GM12878 (cell line): ENCODE measurements at regions not wholly inside any gene's neighbourhood (a gene's known extent, or its start where the extent isn't known, plus 50 kb on each side); places are given as distances from the start of the nearest gene placed in this dataset.

Experiments used
- ATAC-seq: fragments of 200-7000 bp; cut with Tn5 transposase; 3 replicates; pipeline ENCODE4 v1.9.1; 2020; ENCODE audit warnings: mild to moderate bottlenecking, moderate library complexity
- BruUV-seq: library from RNA; stranded (reverse); fragments of 400-500 nt; replicated peaks from 2 replicates; lab custom pipeline; 2021; lab: Mats Ljungman, UMichigan
- CTCF ChIA-PET: fragments of 300-600 bp; sonication (Branson Sonifier 250); formaldehyde crosslinking; extraction: SDS; loops from one replicate; lab custom pipeline; 2021; ENCODE audit warnings: inconsistent platforms; lab: Yijun Ruan, JAX
- POLR2A ChIA-PET: fragments of 350-600 bp; formaldehyde crosslinking; extraction: SDS; loops from one replicate; lab custom pipeline; 2021; ENCODE audit warnings: inconsistent platforms; lab: Charles Lee
- RAD21 ChIA-PET: fragments of 300-600 bp; sonication (Branson Sonifier 250); formaldehyde crosslinking; loops from one replicate; lab custom pipeline; 2023; ENCODE audit warnings: antibody characterized with exemption; ENCODE audit not compliant: unreplicated experiment; lab: Charles Lee
- SMC1A ChIA-PET: fragments of 300-600 bp; sonication (Branson Sonifier 250); formaldehyde crosslinking; loops from one replicate; lab custom pipeline; 2023; ENCODE audit not compliant: unreplicated experiment, uncharacterized antibody; lab: Charles Lee
- DNase-seq: peaks from one replicate; pipeline ENCODE4 v3.0.0-alpha.2; 2011; ENCODE audit warnings: low read depth, low spot score
- FAIRE-seq: peaks from 3 replicates; lab custom pipeline; 2011; peaks lifted over from hg19 to GRCh38; lab: Jason Lieb, UNC
- H2AFZ ChIP-seq: 2 replicates; pipeline ENCODE4 v1.6.0; 2011; ENCODE audit warnings: low read depth, low read length, control low read depth; ENCODE audit not compliant: control insufficient read depth
- H3K27ac ChIP-seq: 2 replicates; pipeline ENCODE4 v1.5.1; 2011; ENCODE audit warnings: control low read depth; ENCODE audit not compliant: control insufficient read depth, insufficient read depth
- H3K27me3 ChIP-seq, 2 experiments: replicated peaks in 1 of 2; 2 replicates each; pipeline versions ENCODE4 v1.6.0 to v1.6.1; 2011; ENCODE audit warnings: low read length in 1 of 2; ENCODE audit not compliant: control insufficient read depth in 2 of 2, insufficient read depth in 2 of 2
- H3K36me3 ChIP-seq, 2 experiments: 2 replicates each; pipeline ENCODE4 v1.5.1; 2011; ENCODE audit warnings: low read length in 1 of 2; ENCODE audit not compliant: control insufficient read depth in 2 of 2, insufficient read depth in 2 of 2
- H3K4me1 ChIP-seq: 2 replicates; pipeline ENCODE4 v1.6.1; 2011; ENCODE audit warnings: mild to moderate bottlenecking, low read length, moderate library complexity, mixed read lengths; ENCODE audit not compliant: control insufficient read depth, insufficient read depth
- H3K4me2 ChIP-seq: 2 replicates; pipeline ENCODE4 v1.6.0; 2011; ENCODE audit warnings: control low read depth; ENCODE audit not compliant: control insufficient read depth, insufficient read depth
- H3K4me3 ChIP-seq: fragments of 200-600 bp; sonication (generic); 2 replicates; pipeline ENCODE4 v1.5.1; 2016
- H3K79me2 ChIP-seq: 2 replicates; pipeline ENCODE4 v1.6.0; 2011; ENCODE audit warnings: low read length; ENCODE audit not compliant: control insufficient read depth, insufficient read depth
- H3K9ac ChIP-seq: 2 replicates; pipeline ENCODE4 v1.8.0; 2011; ENCODE audit warnings: low read length, control low read depth, mixed read lengths; ENCODE audit not compliant: control insufficient read depth, insufficient read depth
- H3K9me3 ChIP-seq: replicated peaks from 3 replicates; pipeline ENCODE4 v1.5.1; 2011; ENCODE audit warnings: mild to moderate bottlenecking, low read length; ENCODE audit not compliant: control insufficient read depth, insufficient read depth
- H4K20me1 ChIP-seq: 2 replicates; pipeline ENCODE4 v1.6.0; 2011; ENCODE audit not compliant: control insufficient read depth, insufficient read depth
- DPF2 ChIP-seq: fragments of 450-650 bp; IDR thresholded peaks from 2 replicates; pipeline ENCODE4 v1.6.1; 2017; ENCODE audit warnings: mild to moderate bottlenecking
- EED ChIP-seq: sonication (generic); IDR thresholded peaks from 2 replicates; pipeline ENCODE4 v1.6.1; 2016; ENCODE audit warnings: antibody characterized with exemption, low read depth
- JUND ChIP-seq: IDR thresholded peaks from 2 replicates; pipeline ENCODE4 v1.6.1; 2012; ENCODE audit warnings: low read depth, mild to moderate bottlenecking, low read length, improper control_type of control experiment, moderate library complexity
- SMAD1 ChIP-seq: fragments of 450-650 bp; IDR thresholded peaks from 2 replicates; pipeline ENCODE4 v1.6.1; 2018; ENCODE audit warnings: mild to moderate bottlenecking, low read depth; ENCODE audit not compliant: partially characterized antibody
- SP1 ChIP-seq: IDR thresholded peaks from one replicate; pipeline ENCODE4 v1.6.1; 2011; ENCODE audit warnings: low read depth, low read length
- YY1 ChIP-seq: IDR thresholded peaks from 2 replicates; pipeline ENCODE4 v1.6.1; 2011; ENCODE audit warnings: low read depth, mild to moderate bottlenecking, low read length
- ZNF384 ChIP-seq: IDR thresholded peaks from 2 replicates; pipeline ENCODE4 v1.6.1; 2012; ENCODE audit warnings: low read depth, mild to moderate bottlenecking, low read length, improper control_type of control experiment, borderline replicate concordance
- WGBS: methylation state at CpG from one replicate; pipeline ENCODE4 v1.1.6; 2016; ENCODE audit warnings: low lambda C conversion rate; ENCODE audit not compliant: insufficient replicate concordance, insufficient coverage; ENCODE audit errors: missing lambda C conversion rate; 5-methylcytosine and 5-hydroxymethylcytosine counted together
- in situ Hi-C: fragments of 300-500 bp; cut with MboI; formaldehyde crosslinking; loops from 9 replicates; pipeline ENCODE4 v1.14.3; 2018; ENCODE audit warnings: mixed read lengths
- intact Hi-C: fragments of 100-400 bp; cut with micrococcal nuclease; formaldehyde crosslinking; loops from one replicate; pipeline ENCODE4 v1.14.2; 2022; ENCODE audit not compliant: unreplicated experiment
- TF ChIP-seq, protein P1 (sequence below): IDR thresholded peaks from 2 replicates; pipeline ENCODE4 v1.6.1; 2012; ENCODE audit warnings: low read depth, low read length, improper control_type of control experiment

- no peak for TF ChIP-seq SP1
- TF ChIP-seq EED: no peak
These were observed 294.1 kb downstream of the KCNRG start (continued) for GRCh38 chr13:50309318-50309717.

GRCh38 chr13:50309882-50310594, 294.8 kb downstream of the KCNRG start:
- SMC1A ChIA-PET: interaction anchor here (0.7 to 1.4 kb wide), 3 partner anchors 8 to 25 kb away, joined by 3 to 4 read pairs (median 3); no protein-coding TSS in a partner anchor
- 16% methylated on average over 7 of the region's 7 CpGs for WGBS
- POLR2A ChIA-PET: no interaction called here
- in situ Hi-C loops: no loop called here
- CTCF ChIA-PET: interaction anchor here (0.6 kb wide), 1 partner anchor 998 kb away, joined by 3 read pairs; no protein-coding TSS in a partner anchor
- FAIRE-seq (no peak), ATAC-seq (no peak), DNase-seq (no peak)
- H3K27me3 ChIP-seq: peaks cover 0 to 4% of the 10 kb centered on the region in 2 experiments; a peak in 1 of 4 replicates
- RAD21 ChIA-PET: no interaction called here
- H3K4me3 ChIP-seq: no peak overlapping the region
- TF ChIP-seq JUND: no peak
- no peak for TF ChIP-seq YY1
- no peak for TF ChIP-seq ZNF384
- TF ChIP-seq, protein P1, sequence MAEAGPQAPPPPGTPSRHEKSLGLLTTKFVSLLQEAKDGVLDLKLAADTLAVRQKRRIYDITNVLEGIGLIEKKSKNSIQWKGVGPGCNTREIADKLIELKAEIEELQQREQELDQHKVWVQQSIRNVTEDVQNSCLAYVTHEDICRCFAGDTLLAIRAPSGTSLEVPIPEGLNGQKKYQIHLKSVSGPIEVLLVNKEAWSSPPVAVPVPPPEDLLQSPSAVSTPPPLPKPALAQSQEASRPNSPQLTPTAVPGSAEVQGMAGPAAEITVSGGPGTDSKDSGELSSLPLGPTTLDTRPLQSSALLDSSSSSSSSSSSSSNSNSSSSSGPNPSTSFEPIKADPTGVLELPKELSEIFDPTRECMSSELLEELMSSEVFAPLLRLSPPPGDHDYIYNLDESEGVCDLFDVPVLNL: no peak
- TF ChIP-seq DPF2: no peak
- TF ChIP-seq SMAD1: no peak
- H3K36me3 ChIP-seq: no peaks in the 10 kb centered on the region
- H3K9me3 ChIP-seq: no peaks in the 10 kb centered on the region
- H3K79me2 ChIP-seq: no peaks in the 10 kb centered on the region
- no peak overlapping the region for H3K4me2 ChIP-seq
- no TSS peak for BruUV-seq
- H3K27ac ChIP-seq: no peak overlapping the region
- intact Hi-C loops: no loop called here
- no peaks in the 10 kb centered on the region for H4K20me1 ChIP-seq
- H2AFZ ChIP-seq: no peak overlapping the region
- H3K9ac ChIP-seq: no peak overlapping the region
- no peaks in the 10 kb centered on the region for H3K4me1 ChIP-seq
